GM12878 (cell line): ENCODE measurements at regions not wholly inside any gene's neighbourhood (a gene's known extent, or its start where the extent isn't known, plus 50 kb on each side); places are given as distances from the start of the nearest gene placed in this dataset.

ENCODE experiments used
- ATAC-seq: fragments of 200-7000 bp; cut with Tn5 transposase; 3 replicates; pipeline ENCODE4 v1.9.1; 2020; ENCODE audit warnings: mild to moderate bottlenecking, moderate library complexity
- BruUV-seq: library from RNA; stranded (reverse); fragments of 400-500 nt; replicated peaks from 2 replicates; lab custom pipeline; 2021; lab: Mats Ljungman, UMichigan
- CTCF ChIA-PET: fragments of 300-600 bp; sonication (Branson Sonifier 250); formaldehyde crosslinking; extraction: SDS; loops from one replicate; lab custom pipeline; 2021; ENCODE audit warnings: inconsistent platforms; lab: Yijun Ruan, JAX
- POLR2A ChIA-PET: fragments of 350-600 bp; formaldehyde crosslinking; extraction: SDS; loops from one replicate; lab custom pipeline; 2021; ENCODE audit warnings: inconsistent platforms; lab: Charles Lee
- RAD21 ChIA-PET: fragments of 300-600 bp; sonication (Branson Sonifier 250); formaldehyde crosslinking; loops from one replicate; lab custom pipeline; 2023; ENCODE audit warnings: antibody characterized with exemption; ENCODE audit not compliant: unreplicated experiment; lab: Charles Lee
- SMC1A ChIA-PET: fragments of 300-600 bp; sonication (Branson Sonifier 250); formaldehyde crosslinking; loops from one replicate; lab custom pipeline; 2023; ENCODE audit not compliant: unreplicated experiment, uncharacterized antibody; lab: Charles Lee
- DNase-seq: peaks from one replicate; pipeline ENCODE4 v3.0.0-alpha.2; 2011; ENCODE audit warnings: low read depth, low spot score
- FAIRE-seq: peaks from 3 replicates; lab custom pipeline; 2011; peaks lifted over from hg19 to GRCh38; lab: Jason Lieb, UNC
- H2AFZ ChIP-seq: 2 replicates; pipeline ENCODE4 v1.6.0; 2011; ENCODE audit warnings: low read depth, low read length, control low read depth; ENCODE audit not compliant: control insufficient read depth
- H3K27ac ChIP-seq: 2 replicates; pipeline ENCODE4 v1.5.1; 2011; ENCODE audit warnings: control low read depth; ENCODE audit not compliant: control insufficient read depth, insufficient read depth
- H3K27me3 ChIP-seq, 2 experiments: replicated peaks in 1 of 2; 2 replicates each; pipeline versions ENCODE4 v1.6.0 to v1.6.1; 2011; ENCODE audit warnings: low read length in 1 of 2; ENCODE audit not compliant: control insufficient read depth in 2 of 2, insufficient read depth in 2 of 2
- H3K36me3 ChIP-seq, 2 experiments: 2 replicates each; pipeline ENCODE4 v1.5.1; 2011; ENCODE audit warnings: low read length in 1 of 2; ENCODE audit not compliant: control insufficient read depth in 2 of 2, insufficient read depth in 2 of 2
- H3K4me1 ChIP-seq: 2 replicates; pipeline ENCODE4 v1.6.1; 2011; ENCODE audit warnings: mild to moderate bottlenecking, low read length, moderate library complexity, mixed read lengths; ENCODE audit not compliant: control insufficient read depth, insufficient read depth
- H3K4me2 ChIP-seq: 2 replicates; pipeline ENCODE4 v1.6.0; 2011; ENCODE audit warnings: control low read depth; ENCODE audit not compliant: control insufficient read depth, insufficient read depth
- H3K4me3 ChIP-seq: fragments of 200-600 bp; sonication (generic); 2 replicates; pipeline ENCODE4 v1.5.1; 2016
- H3K79me2 ChIP-seq: 2 replicates; pipeline ENCODE4 v1.6.0; 2011; ENCODE audit warnings: low read length; ENCODE audit not compliant: control insufficient read depth, insufficient read depth
- H3K9ac ChIP-seq: 2 replicates; pipeline ENCODE4 v1.8.0; 2011; ENCODE audit warnings: low read length, control low read depth, mixed read lengths; ENCODE audit not compliant: control insufficient read depth, insufficient read depth
- H3K9me3 ChIP-seq: replicated peaks from 3 replicates; pipeline ENCODE4 v1.5.1; 2011; ENCODE audit warnings: mild to moderate bottlenecking, low read length; ENCODE audit not compliant: control insufficient read depth, insufficient read depth
- H4K20me1 ChIP-seq: 2 replicates; pipeline ENCODE4 v1.6.0; 2011; ENCODE audit not compliant: control insufficient read depth, insufficient read depth
- BCL3 ChIP-seq: IDR thresholded peaks from 2 replicates; pipeline ENCODE4 v1.6.1; 2011; ENCODE audit warnings: borderline replicate concordance, low read depth, mild to moderate bottlenecking, moderate library complexity, low read length; ENCODE audit not compliant: insufficient read depth, poor library complexity, severe bottlenecking
- MXI1 ChIP-seq: fragments of 150-350 bp; IDR thresholded peaks from 2 replicates; pipeline ENCODE4 v1.6.1; 2011; ENCODE audit warnings: low read depth, mild to moderate bottlenecking, inconsistent platforms, low read length, improper control_type of control experiment
- POLR2A ChIP-seq: IDR thresholded peaks from 2 replicates; pipeline ENCODE4 v1.6.1; 2011; ENCODE audit warnings: low read depth, mild to moderate bottlenecking, low read length
- POLR2AphosphoS5 ChIP-seq: IDR thresholded peaks from 2 replicates; pipeline ENCODE4 v1.6.1; 2011; ENCODE audit warnings: mild to moderate bottlenecking, low read length, inconsistent platforms
- SUZ12 ChIP-seq: fragments of 200-600 bp; sonication (generic); IDR thresholded peaks from one replicate; pipeline ENCODE4 v1.6.1; 2018; ENCODE audit warnings: antibody characterized with exemption, mild to moderate bottlenecking; ENCODE audit not compliant: unreplicated experiment
- WGBS: methylation state at CpG from one replicate; pipeline ENCODE4 v1.1.6; 2016; ENCODE audit warnings: low lambda C conversion rate; ENCODE audit not compliant: insufficient replicate concordance, insufficient coverage; ENCODE audit errors: missing lambda C conversion rate; 5-methylcytosine and 5-hydroxymethylcytosine counted together
- in situ Hi-C: fragments of 300-500 bp; cut with MboI; formaldehyde crosslinking; loops from 9 replicates; pipeline ENCODE4 v1.14.3; 2018; ENCODE audit warnings: mixed read lengths
- intact Hi-C: fragments of 100-400 bp; cut with micrococcal nuclease; formaldehyde crosslinking; loops from one replicate; pipeline ENCODE4 v1.14.2; 2022; ENCODE audit not compliant: unreplicated experiment
- TF ChIP-seq, protein P1 (sequence below): IDR thresholded peaks from 2 replicates; pipeline ENCODE4 v1.6.1; 2012; ENCODE audit warnings: improper control_type of control experiment, low read depth, low read length; ENCODE audit not compliant: insufficient replicate concordance
- TF ChIP-seq, protein P2 (sequence below): fragments of 450-650 bp; IDR thresholded peaks from 2 replicates; pipeline ENCODE4 v1.6.1; 2016; ENCODE audit warnings: mild to moderate bottlenecking
- TF ChIP-seq, protein P3 (sequence below): fragments of 450-650 bp; IDR thresholded peaks from 2 replicates; pipeline ENCODE4 v1.6.1; 2016; ENCODE audit warnings: mild to moderate bottlenecking

GRCh38 chr10:33783557-33783956 is 449.1 kb upstream of the NRP1 start:
- POLR2A ChIA-PET = no interaction called here
- H3K4me3 ChIP-seq = no peak overlapping the region
- H3K4me1 ChIP-seq = no peaks in the 10 kb centered on the region
- H2AFZ ChIP-seq = no peak overlapping the region
- 4% methylated on average over 1 of the region's 1 CpG for WGBS
- RAD21 ChIA-PET = interaction anchor here (0.6 to 0.9 kb wide), 2 partner anchors 36 to 37 kb away, joined by 3 read pairs; no protein-coding TSS in a partner anchor
- TF ChIP-seq POLR2A (no peak), SUZ12 (no peak), POLR2AphosphoS5 (no peak), MXI1 (no peak), BCL3 (no peak)
- TF ChIP-seq, protein P1, sequence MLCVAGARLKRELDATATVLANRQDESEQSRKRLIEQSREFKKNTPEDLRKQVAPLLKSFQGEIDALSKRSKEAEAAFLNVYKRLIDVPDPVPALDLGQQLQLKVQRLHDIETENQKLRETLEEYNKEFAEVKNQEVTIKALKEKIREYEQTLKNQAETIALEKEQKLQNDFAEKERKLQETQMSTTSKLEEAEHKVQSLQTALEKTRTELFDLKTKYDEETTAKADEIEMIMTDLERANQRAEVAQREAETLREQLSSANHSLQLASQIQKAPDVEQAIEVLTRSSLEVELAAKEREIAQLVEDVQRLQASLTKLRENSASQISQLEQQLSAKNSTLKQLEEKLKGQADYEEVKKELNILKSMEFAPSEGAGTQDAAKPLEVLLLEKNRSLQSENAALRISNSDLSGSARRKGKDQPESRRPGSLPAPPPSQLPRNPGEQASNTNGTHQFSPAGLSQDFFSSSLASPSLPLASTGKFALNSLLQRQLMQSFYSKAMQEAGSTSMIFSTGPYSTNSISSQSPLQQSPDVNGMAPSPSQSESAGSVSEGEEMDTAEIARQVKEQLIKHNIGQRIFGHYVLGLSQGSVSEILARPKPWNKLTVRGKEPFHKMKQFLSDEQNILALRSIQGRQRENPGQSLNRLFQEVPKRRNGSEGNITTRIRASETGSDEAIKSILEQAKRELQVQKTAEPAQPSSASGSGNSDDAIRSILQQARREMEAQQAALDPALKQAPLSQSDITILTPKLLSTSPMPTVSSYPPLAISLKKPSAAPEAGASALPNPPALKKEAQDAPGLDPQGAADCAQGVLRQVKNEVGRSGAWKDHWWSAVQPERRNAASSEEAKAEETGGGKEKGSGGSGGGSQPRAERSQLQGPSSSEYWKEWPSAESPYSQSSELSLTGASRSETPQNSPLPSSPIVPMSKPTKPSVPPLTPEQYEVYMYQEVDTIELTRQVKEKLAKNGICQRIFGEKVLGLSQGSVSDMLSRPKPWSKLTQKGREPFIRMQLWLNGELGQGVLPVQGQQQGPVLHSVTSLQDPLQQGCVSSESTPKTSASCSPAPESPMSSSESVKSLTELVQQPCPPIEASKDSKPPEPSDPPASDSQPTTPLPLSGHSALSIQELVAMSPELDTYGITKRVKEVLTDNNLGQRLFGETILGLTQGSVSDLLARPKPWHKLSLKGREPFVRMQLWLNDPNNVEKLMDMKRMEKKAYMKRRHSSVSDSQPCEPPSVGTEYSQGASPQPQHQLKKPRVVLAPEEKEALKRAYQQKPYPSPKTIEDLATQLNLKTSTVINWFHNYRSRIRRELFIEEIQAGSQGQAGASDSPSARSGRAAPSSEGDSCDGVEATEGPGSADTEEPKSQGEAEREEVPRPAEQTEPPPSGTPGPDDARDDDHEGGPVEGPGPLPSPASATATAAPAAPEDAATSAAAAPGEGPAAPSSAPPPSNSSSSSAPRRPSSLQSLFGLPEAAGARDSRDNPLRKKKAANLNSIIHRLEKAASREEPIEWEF = no peak
- TF ChIP-seq, protein P2, sequence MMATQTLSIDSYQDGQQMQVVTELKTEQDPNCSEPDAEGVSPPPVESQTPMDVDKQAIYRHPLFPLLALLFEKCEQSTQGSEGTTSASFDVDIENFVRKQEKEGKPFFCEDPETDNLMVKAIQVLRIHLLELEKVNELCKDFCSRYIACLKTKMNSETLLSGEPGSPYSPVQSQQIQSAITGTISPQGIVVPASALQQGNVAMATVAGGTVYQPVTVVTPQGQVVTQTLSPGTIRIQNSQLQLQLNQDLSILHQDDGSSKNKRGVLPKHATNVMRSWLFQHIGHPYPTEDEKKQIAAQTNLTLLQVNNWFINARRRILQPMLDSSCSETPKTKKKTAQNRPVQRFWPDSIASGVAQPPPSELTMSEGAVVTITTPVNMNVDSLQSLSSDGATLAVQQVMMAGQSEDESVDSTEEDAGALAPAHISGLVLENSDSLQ = no peak
- TF ChIP-seq, protein P3, sequence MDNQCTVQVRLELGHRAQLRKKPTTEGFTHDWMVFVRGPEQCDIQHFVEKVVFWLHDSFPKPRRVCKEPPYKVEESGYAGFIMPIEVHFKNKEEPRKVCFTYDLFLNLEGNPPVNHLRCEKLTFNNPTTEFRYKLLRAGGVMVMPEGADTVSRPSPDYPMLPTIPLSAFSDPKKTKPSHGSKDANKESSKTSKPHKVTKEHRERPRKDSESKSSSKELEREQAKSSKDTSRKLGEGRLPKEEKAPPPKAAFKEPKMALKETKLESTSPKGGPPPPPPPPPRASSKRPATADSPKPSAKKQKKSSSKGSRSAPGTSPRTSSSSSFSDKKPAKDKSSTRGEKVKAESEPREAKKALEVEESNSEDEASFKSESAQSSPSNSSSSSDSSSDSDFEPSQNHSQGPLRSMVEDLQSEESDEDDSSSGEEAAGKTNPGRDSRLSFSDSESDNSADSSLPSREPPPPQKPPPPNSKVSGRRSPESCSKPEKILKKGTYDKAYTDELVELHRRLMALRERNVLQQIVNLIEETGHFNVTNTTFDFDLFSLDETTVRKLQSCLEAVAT = no peak
- SMC1A ChIA-PET = interaction anchor here (0.7 to 9.6 kb wide), 7 partner anchors 11 to 45 kb away, joined by 3 to 95 read pairs (median 4); no protein-coding TSS in a partner anchor
- no peaks in the 10 kb centered on the region for H4K20me1 ChIP-seq
- H3K9me3 ChIP-seq = no peaks in the 10 kb centered on the region
- no peak overlapping the region for H3K27ac ChIP-seq
- no TSS peak for BruUV-seq
- CTCF ChIA-PET = interaction anchor here (0.9 to 1.2 kb wide), 2 partner anchors 25 to 543 kb away, joined by 3 read pairs; no protein-coding TSS in a partner anchor
- H3K36me3 ChIP-seq = no peaks in the 10 kb centered on the region
- no peak overlapping the region for H3K9ac ChIP-seq
- H3K4me2 ChIP-seq = no peak overlapping the region
- in situ Hi-C loops (no loop called here), intact Hi-C loops (no loop called here)
- ATAC-seq (peak; percentile 62), DNase-seq (no peak), FAIRE-seq (no peak)
- H3K79me2 ChIP-seq = no peaks in the 10 kb centered on the region
- H3K27me3 ChIP-seq = no peaks in the 10 kb centered on the region
